Peyer's patch (tissue), 4 donors: ENCODE measurements at regions not wholly inside any gene's neighbourhood (a gene's known extent, or its start where the extent isn't known, plus 50 kb on each side); places are given as distances from the start of the nearest gene placed in this dataset.

Source experiments
- CTCF ChIP-seq, 6 experiments: fragments of 450-650 bp in 4 of 6; fragments of 200-600 bp in 2 of 6; sonication (generic) in 1 of 6; IDR thresholded peaks; one replicate each; pipeline ENCODE4 v1.5.1; 2017 to 2019; ENCODE audit warnings: antibody characterized with exemption in 6 of 6, mild to moderate bottlenecking in 3 of 6, moderate library complexity in 1 of 6
- POLR2A ChIP-seq, 2 donors: fragments of 450-650 bp; IDR thresholded peaks; one replicate each; pipeline ENCODE4 v1.5.1; 2017; ENCODE audit warnings: antibody characterized with exemption in 2 of 2, mild to moderate bottlenecking in 2 of 2, moderate library complexity in 2 of 2

- TF ChIP-seq CTCF (IDR thresholded peaks at IDR 0.05) (no peak), POLR2A (IDR thresholded peaks at IDR 0.05) (no peak)
Measured at GRCh38 chr5:101935086-101935485, 361.0 kb downstream of the SLCO4C1 start.
